DOHH2 (cell line): ENCODE measurements at regions not wholly inside any gene's neighbourhood (a gene's known extent, or its start where the extent isn't known, plus 50 kb on each side); places are given as distances from the start of the nearest gene placed in this dataset.

Experiments used
- H3F3A ChIP-seq: fragments of 200-600 bp; sonication (generic), shearing (Covaris generic); 2 replicates; pipeline ENCODE4 v1.6.0; 2016; ENCODE audit warnings: antibody characterized with exemption, mild to moderate bottlenecking; ENCODE audit not compliant: control insufficient read depth, insufficient read depth
- H3K27ac ChIP-seq: fragments of 200-600 bp; sonication (generic); 2 replicates; pipeline ENCODE4 v1.5.1; 2014; ENCODE audit warnings: low read depth, mild to moderate bottlenecking, low read length, moderate library complexity
- H3K27me3 ChIP-seq: fragments of 200-600 bp; sonication (generic); 2 replicates; pipeline ENCODE4 v1.6.1; 2014; ENCODE audit warnings: mild to moderate bottlenecking, low read length, mixed read lengths; ENCODE audit not compliant: control insufficient read depth
- H3K36me3 ChIP-seq: fragments of 200-600 bp; sonication (generic); 2 replicates; pipeline ENCODE4 v1.6.1; 2014; ENCODE audit warnings: mild to moderate bottlenecking, low read length, moderate library complexity, mixed read lengths; ENCODE audit not compliant: control insufficient read depth
- H3K4me1 ChIP-seq: fragments of 200-600 bp; sonication (generic); 2 replicates; pipeline ENCODE4 v1.6.1; 2014; ENCODE audit warnings: mild to moderate bottlenecking, low read length, mixed read lengths; ENCODE audit not compliant: control insufficient read depth
- H3K4me2 ChIP-seq: fragments of 200-600 bp; sonication (generic); 2 replicates; pipeline ENCODE4 v1.6.0; 2014; ENCODE audit warnings: mild to moderate bottlenecking, low read length, moderate library complexity
- H3K4me3 ChIP-seq: fragments of 200-600 bp; sonication (generic); 2 replicates; pipeline ENCODE4 v1.5.1; 2014; ENCODE audit warnings: mild to moderate bottlenecking, low read length, mixed read lengths
- H3K79me2 ChIP-seq: fragments of 200-600 bp; sonication (generic); 2 replicates; pipeline ENCODE4 v1.6.1; 2014; ENCODE audit warnings: mild to moderate bottlenecking, low read length, mixed read lengths; ENCODE audit not compliant: control insufficient read depth
- H3K9me2 ChIP-seq: fragments of 200-600 bp; sonication (generic); replicated peaks from 2 replicates; pipeline ENCODE4 v1.6.1; 2014; ENCODE audit warnings: mild to moderate bottlenecking, low read length, mixed read lengths; ENCODE audit not compliant: control insufficient read depth
- H3K9me3 ChIP-seq: fragments of 200-600 bp; sonication (generic); 2 replicates; pipeline ENCODE4 v1.6.1; 2014; ENCODE audit warnings: antibody characterized with exemption, low read length, mixed read lengths; ENCODE audit not compliant: control insufficient read depth, insufficient read depth
- H4K20me1 ChIP-seq: fragments of 200-600 bp; sonication (generic); 2 replicates; pipeline ENCODE4 v1.6.0; 2014; ENCODE audit warnings: low read depth, mild to moderate bottlenecking, antibody characterized with exemption, low read length, moderate library complexity; ENCODE audit not compliant: control insufficient read depth, insufficient read depth
- CTCF ChIP-seq: fragments of 200-600 bp; sonication (generic); IDR thresholded peaks from one replicate; pipeline ENCODE4 v1.5.1; 2014; ENCODE audit warnings: antibody characterized with exemption, mild to moderate bottlenecking, low read depth, low read length; ENCODE audit not compliant: poor library complexity, severe bottlenecking
- EZH2phosphoT487 ChIP-seq: fragments of 200-600 bp; sonication (generic); IDR thresholded peaks from 2 replicates; pipeline ENCODE4 v1.6.1; 2017; ENCODE audit warnings: borderline replicate concordance, mild to moderate bottlenecking, antibody characterized with exemption, low read length, moderate library complexity, mixed read lengths

DNA sequence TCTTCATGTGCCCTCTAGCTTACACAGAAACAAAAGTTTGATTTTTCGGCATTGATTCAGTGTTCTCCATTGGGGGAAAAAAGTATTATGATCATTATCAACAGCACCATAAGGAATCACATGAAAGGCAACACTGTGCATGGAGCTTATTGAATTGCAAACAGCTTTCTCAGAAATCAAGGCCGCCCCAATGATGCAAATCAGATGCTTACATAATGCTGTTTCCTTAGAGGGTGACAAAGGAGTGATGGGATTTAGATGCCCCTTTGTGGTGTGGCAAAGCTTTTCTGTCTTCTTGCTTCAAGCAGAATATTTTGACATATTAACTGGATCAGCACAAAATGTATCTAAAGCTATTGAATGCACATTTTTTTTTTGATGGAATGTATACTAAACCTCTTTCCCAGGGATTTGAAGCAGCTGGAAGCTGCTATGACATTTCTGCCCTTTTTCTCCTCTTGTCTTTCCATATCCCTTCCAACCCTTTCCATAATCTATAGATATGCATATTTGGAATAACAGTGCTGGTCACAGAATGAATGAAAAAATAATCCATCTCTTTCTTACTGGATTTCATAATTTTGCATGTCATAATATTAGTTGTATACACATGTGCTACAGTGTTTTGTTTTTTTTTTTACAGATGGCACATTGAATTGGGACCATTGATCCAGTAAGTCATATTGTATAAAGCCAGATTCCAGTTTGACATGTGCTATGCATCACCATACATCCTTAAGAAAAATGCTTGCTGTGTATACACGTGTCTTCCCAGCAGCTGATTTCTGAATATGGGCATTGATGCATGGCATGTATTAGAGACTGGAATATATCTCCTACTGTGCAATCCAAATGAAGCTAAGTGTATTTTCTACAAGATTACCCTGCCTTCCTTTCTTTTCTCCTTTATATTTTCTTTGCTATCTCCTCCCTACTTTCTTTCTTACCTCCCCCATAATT is 259.7 kb upstream of the DCN start:
- Histone ChIP-seq H3K27ac (no peak overlapping the region), H3K27me3 (no peaks in the 10 kb centered on the region), H3K9me3 (no peaks in the 10 kb centered on the region), H3K36me3 (no peaks in the 10 kb centered on the region), H3K79me2 (no peaks in the 10 kb centered on the region), H3F3A (no peaks in the 10 kb centered on the region), H4K20me1 (no peaks in the 10 kb centered on the region), H3K4me1 (no peaks in the 10 kb centered on the region), H3K4me3 (no peak overlapping the region), H3K4me2 (no peak overlapping the region), H3K9me2 (no peaks in the 10 kb centered on the region; the same call in 1 of the 2 replicates)
- no peak for TF ChIP-seq EZH2phosphoT487
- no peak for TF ChIP-seq CTCF

GRCh38 chr12:91441246-91441645 is 258.6 kb upstream of the DCN start:
- no peaks in the 10 kb centered on the region for H3K27me3 ChIP-seq
- TF ChIP-seq CTCF (no peak), EZH2phosphoT487 (no peak)

DNA sequence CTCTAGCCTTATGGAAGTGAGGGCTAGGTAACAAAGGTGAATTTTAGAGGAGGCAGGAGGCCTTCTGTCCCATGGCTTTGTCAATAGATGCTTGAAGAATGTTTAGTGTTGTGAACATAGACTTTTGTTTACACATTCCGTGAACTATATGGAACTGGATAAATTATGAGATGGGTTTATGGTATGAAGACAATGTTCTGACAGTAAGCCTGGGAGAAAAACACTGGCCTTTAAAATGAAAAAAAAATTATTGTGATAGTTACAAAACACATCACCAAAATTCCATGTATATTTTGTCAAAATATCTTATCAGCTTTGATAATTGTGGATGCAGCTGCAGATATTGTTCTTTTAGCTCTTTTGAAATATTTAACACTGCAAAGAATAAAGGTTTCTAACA is 251.5 kb upstream of the DCN start:
- Histone ChIP-seq H3F3A (no peaks in the 10 kb centered on the region), H3K36me3 (no peaks in the 10 kb centered on the region), H3K4me1 (no peaks in the 10 kb centered on the region), H3K27ac (no peak overlapping the region), H4K20me1 (no peaks in the 10 kb centered on the region), H3K4me3 (no peak overlapping the region), H3K9me3 (no peaks in the 10 kb centered on the region), H3K4me2 (no peak overlapping the region), H3K27me3 (peaks cover 3% of the 10 kb centered on the region), H3K79me2 (no peaks in the 10 kb centered on the region), H3K9me2 (no peaks in the 10 kb centered on the region)
- TF ChIP-seq CTCF (no peak), EZH2phosphoT487 (no peak)

More at GRCh38 chr12:91441246-91441645, 258.6 kb upstream of the DCN start:
- Histone ChIP-seq H3K4me2 (no peak overlapping the region), H3K27ac (no peak overlapping the region), H4K20me1 (no peaks in the 10 kb centered on the region), H3K4me1 (no peaks in the 10 kb centered on the region), H3K4me3 (no peak overlapping the region), H3K9me2 (no peaks in the 10 kb centered on the region; the same call in 1 of the 2 replicates), H3K79me2 (no peaks in the 10 kb centered on the region), H3K36me3 (no peaks in the 10 kb centered on the region), H3F3A (no peaks in the 10 kb centered on the region), H3K9me3 (no peaks in the 10 kb centered on the region)
